ENCODE measurements at regions not wholly inside any gene's neighbourhood (a gene's known extent, or its start where the extent isn't known, plus 50 kb on each side); places are given as distances from the start of the nearest gene placed in this dataset.

- no peak for DNase-seq (ENCODE audit: low read depth in 2 of 2, low spot score in 1 of 2)
These were observed 425.1 kb downstream of the RAB28 start for GRCh38 chr4:13059019-13059418.

- no peak for DNase-seq (ENCODE audit: low read depth in 2 of 2, low spot score in 1 of 2)
These were observed 427.4 kb downstream of the RAB28 start for GRCh38 chr4:13056630-13057189.

- DNase-seq (ENCODE audit: low read depth in 2 of 2, low spot score in 1 of 2) = no peak
These were observed 429.6 kb downstream of the RAB28 start for GRCh38 chr4:13054420-13054970.

GRCh38 chr4:13047591-13047990 lies 436.5 kb downstream of the RAB28 start:
- DNase-seq (ENCODE audit: low read depth in 2 of 2, low spot score in 1 of 2) = no peak

GRCh38 chr4:13036841-13037240 lies 447.3 kb downstream of the RAB28 start:
- no peak for DNase-seq (ENCODE audit: low read depth in 2 of 2, low spot score in 1 of 2)

GRCh38 chr4:13032936-13033335 lies 451.2 kb downstream of the RAB28 start:
- DNase-seq (ENCODE audit: low read depth in 2 of 2, low spot score in 1 of 2) = no peak

GRCh38 chr4:13024147-13025105 lies 459.7 kb downstream of the RAB28 start:
- no peak for DNase-seq (ENCODE audit: low read depth in 2 of 2, low spot score in 1 of 2)

- no peak for DNase-seq (ENCODE audit: low read depth in 2 of 2, low spot score in 1 of 2)
These were observed 476.2 kb downstream of the RAB28 start for GRCh38 chr4:13007802-13008470.

- DNase-seq (ENCODE audit: low read depth in 2 of 2, low spot score in 1 of 2) = no peak
These were observed 490.2 kb downstream of the RAB28 start for GRCh38 chr4:12993923-12994322.

- DNase-seq (ENCODE audit: low read depth in 2 of 2, low spot score in 1 of 2) = no peak
These were observed 496.9 kb downstream of the RAB28 start for GRCh38 chr4:12987284-12987683.

GRCh38 chr4:12979797-12980196 lies 504.3 kb downstream of the RAB28 start:
- DNase-seq (ENCODE audit: low read depth in 2 of 2, low spot score in 1 of 2) = no peak

- DNase-seq (ENCODE audit: low read depth in 2 of 2, low spot score in 1 of 2) = no peak
These were observed 505.8 kb downstream of the RAB28 start for GRCh38 chr4:12978310-12978709.

GRCh38 chr4:12975511-12975910 lies 508.6 kb downstream of the RAB28 start:
- no peak for DNase-seq (ENCODE audit: low read depth in 2 of 2, low spot score in 1 of 2)

GRCh38 chr4:12973522-12973921 lies 510.6 kb downstream of the RAB28 start:
- no peak for DNase-seq (ENCODE audit: low read depth in 2 of 2, low spot score in 1 of 2)

- DNase-seq (ENCODE audit: low read depth in 2 of 2, low spot score in 1 of 2) = no peak
These were observed 515.8 kb downstream of the RAB28 start for GRCh38 chr4:12968345-12968744.

- no peak for DNase-seq (ENCODE audit: low read depth in 2 of 2, low spot score in 1 of 2)
These were observed 517.4 kb downstream of the RAB28 start for GRCh38 chr4:12966726-12967125.

- DNase-seq (ENCODE audit: low read depth in 2 of 2, low spot score in 1 of 2) = no peak
These were observed 518.8 kb downstream of the RAB28 start for GRCh38 chr4:12965334-12965733.

GRCh38 chr4:12963912-12964311 lies 520.2 kb downstream of the RAB28 start:
- no peak for DNase-seq (ENCODE audit: low read depth in 2 of 2, low spot score in 1 of 2)

- DNase-seq (ENCODE audit: low read depth in 2 of 2, low spot score in 1 of 2) = no peak
These were observed 520.8 kb downstream of the RAB28 start for GRCh38 chr4:12963291-12963690.

- DNase-seq (ENCODE audit: low read depth in 2 of 2, low spot score in 1 of 2) = no peak
These were observed 522.4 kb downstream of the RAB28 start for GRCh38 chr4:12961713-12962112.

GRCh38 chr4:12958436-12958835 lies 525.7 kb downstream of the RAB28 start:
- DNase-seq (ENCODE audit: low read depth in 2 of 2, low spot score in 1 of 2) = no peak

GRCh38 chr4:12957108-12957507 lies 527.0 kb downstream of the RAB28 start:
- DNase-seq (ENCODE audit: low read depth in 2 of 2, low spot score in 1 of 2) = no peak

Measured in stimulated activated CD8-positive, alpha-beta memory T cell treated with anti-CD3 and anti-CD28 coated beads, Interleukin-4, amount 100 ng/mL, for 4 hours (primary cell).